Heart left ventricle (tissue), 13 donors: ENCODE measurements at regions not wholly inside any gene's neighbourhood (a gene's known extent, or its start where the extent isn't known, plus 50 kb on each side); places are given as distances from the start of the nearest gene placed in this dataset.

ENCODE experiments used
- POLR2A ChIP-seq, 2 donors: fragments of 450-650 bp; IDR thresholded peaks; one replicate each; pipeline ENCODE4 v1.6.1; 2017; ENCODE audit warnings: antibody characterized with exemption in 2 of 2, mild to moderate bottlenecking in 2 of 2, moderate library complexity in 2 of 2
- TF ChIP-seq, protein P1 (sequence below), 12 donors: fragments of 200-600 bp; sonication (generic) in 4 of 12; IDR thresholded peaks; one replicate each; pipeline versions ENCODE4 v1.5.0 to v1.8.0; 2018 to 2022; ENCODE audit warnings: antibody characterized with exemption in 12 of 12, mild to moderate bottlenecking in 5 of 12
- donor health status: ischemic (EF 13 %, LVEDD 7.1; RV severe dilation, severe dysfunction).
- donor health status: DM: no; HTN: yes; CAD: no.
- donor health status: DM: no; HTN: no; CAD: no.
- donor health status: ischemic (EF 25% LVEDD 6.9; RV normal size, moderate dysfunction).
- donor health status: ischemic (EF 25% LVEDD 5.7; RV mildly dilated, moderate dysfunction).
- donor health status: ischemic (EF 35%, LVEDD 5.7; RV mildly dilated, moderate dysfunction).
- donor health status: nonischemic (EF 11% LVEDD 7.7; RV severe dilation, severe dysfunction).
- donor health status: DM: yes; HTN: yes; CAD: no.
- donor health status: PGD.
- donor health status: ischemic (EF 29% LVEDD 5.4; RV normal size, mild dysfunction).
- donor health status: nonischemic (EF 23%, LVEDD 6.1; RV moderate dilation, normal function).

DNA sequence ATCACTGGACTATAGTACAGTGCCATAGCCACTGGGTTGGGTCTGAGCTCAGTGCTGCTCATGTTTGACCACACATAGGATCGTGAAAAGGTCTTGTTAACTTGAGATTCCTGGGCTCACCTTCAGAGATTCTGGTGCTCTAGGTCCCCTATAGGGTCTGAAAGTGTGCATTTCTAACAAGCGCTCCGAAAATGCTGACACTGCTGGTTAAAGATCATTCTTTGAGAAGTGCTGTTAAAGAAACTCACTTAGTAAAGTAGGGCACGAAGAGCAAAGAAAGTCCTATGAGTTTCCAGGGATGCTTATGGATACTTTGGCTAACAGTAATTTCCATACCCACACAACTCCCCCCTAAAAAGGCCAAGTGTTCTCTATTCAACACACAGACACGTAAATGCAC is 108.1 kb upstream of the PAX6 start:
- TF ChIP-seq, protein P1, sequence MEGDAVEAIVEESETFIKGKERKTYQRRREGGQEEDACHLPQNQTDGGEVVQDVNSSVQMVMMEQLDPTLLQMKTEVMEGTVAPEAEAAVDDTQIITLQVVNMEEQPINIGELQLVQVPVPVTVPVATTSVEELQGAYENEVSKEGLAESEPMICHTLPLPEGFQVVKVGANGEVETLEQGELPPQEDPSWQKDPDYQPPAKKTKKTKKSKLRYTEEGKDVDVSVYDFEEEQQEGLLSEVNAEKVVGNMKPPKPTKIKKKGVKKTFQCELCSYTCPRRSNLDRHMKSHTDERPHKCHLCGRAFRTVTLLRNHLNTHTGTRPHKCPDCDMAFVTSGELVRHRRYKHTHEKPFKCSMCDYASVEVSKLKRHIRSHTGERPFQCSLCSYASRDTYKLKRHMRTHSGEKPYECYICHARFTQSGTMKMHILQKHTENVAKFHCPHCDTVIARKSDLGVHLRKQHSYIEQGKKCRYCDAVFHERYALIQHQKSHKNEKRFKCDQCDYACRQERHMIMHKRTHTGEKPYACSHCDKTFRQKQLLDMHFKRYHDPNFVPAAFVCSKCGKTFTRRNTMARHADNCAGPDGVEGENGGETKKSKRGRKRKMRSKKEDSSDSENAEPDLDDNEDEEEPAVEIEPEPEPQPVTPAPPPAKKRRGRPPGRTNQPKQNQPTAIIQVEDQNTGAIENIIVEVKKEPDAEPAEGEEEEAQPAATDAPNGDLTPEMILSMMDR (IDR thresholded peaks at IDR 0.05): no peak
- no peak for TF ChIP-seq POLR2A (IDR thresholded peaks at IDR 0.05)
